HPDE6-E6E7 (cell line): ENCODE measurements at regions not wholly inside any gene's neighbourhood (a gene's known extent, or its start where the extent isn't known, plus 50 kb on each side); places are given as distances from the start of the nearest gene placed in this dataset.
"Not testable (repeated sequence)": the region's sequence is repeated elsewhere in the genome, so short reads cannot be mapped to it uniquely, and the experiment has no call there.

ENCODE experiments used
- DNase-seq: peaks from one replicate; pipeline ENCODE4 v3.0.0; 2011; ENCODE audit warnings: missing footprints; ENCODE audit errors: extremely low spot score

GRCh38 chr15:29648415-29648814 is 173.9 kb downstream of the TJP1 start:
- not testable (repeated sequence) for DNase-seq

GRCh38 chr15:29645841-29646240 is 176.4 kb downstream of the TJP1 start:
- DNase-seq = no peak

- not testable (repeated sequence) for DNase-seq
Measured at GRCh38 chr15:29644361-29644760, 177.9 kb downstream of the TJP1 start.

DNA sequence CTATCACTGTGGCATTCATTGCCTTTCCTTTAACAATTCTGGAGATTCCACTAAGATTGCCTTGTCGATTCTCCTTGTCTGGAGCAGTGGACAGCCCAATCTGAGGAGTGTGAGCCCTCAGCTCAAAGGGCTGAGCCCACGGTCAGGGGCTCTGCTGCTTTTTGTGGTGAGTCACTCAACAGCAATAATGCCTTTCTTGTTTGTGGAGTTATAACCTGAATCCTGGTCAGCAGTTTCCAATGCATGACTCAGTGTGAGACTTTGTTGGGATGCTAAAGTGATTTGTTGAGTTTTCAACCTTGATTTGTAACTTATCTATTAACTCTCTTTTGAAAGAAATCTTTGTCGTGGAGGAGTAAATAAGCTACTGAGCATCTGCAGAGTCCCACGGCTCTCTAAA is 183.5 kb downstream of the TJP1 start:
- DNase-seq = no peak

GRCh38 chr15:29638011-29638410 is 184.3 kb downstream of the TJP1 start:
- DNase-seq = no peak

DNA sequence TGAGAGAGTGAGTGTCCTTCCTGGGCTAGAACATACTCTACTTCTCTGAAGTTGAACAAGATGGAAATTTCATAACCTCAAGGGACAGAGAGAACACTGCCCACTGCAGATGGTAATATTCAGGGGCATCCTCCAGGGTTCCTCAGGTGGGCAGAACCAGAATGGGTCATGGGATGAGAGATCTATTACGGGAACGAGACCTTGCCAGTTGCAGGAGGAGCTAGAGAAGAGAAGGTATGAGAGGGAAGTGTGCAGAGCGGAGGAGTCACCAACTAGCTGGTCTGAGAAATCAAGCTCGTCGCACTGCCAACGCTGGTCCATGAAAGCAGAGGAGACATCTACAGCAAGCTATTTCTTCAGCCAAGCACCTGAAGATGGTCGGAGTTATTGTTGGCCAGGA is 184.7 kb downstream of the TJP1 start:
- no peak for DNase-seq

DNA sequence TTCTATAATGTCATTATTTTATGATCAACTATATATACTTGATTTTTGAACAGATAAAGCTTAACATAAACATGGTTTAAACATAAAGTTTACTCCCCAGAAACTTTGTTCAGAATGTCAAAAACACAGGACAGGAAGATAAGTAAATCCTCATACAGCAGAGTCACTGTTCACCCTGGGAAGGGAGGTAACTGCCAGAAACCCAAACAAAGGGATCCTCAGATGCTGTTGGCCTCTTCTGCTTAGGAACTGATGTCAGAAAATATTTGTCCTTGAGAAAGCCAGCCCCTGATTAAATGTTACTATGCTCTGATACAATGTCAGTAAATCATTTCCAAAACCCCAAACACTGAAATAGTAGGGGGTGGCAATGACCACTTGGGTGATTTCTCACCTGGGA is 185.3 kb downstream of the TJP1 start:
- DNase-seq = no peak

DNA sequence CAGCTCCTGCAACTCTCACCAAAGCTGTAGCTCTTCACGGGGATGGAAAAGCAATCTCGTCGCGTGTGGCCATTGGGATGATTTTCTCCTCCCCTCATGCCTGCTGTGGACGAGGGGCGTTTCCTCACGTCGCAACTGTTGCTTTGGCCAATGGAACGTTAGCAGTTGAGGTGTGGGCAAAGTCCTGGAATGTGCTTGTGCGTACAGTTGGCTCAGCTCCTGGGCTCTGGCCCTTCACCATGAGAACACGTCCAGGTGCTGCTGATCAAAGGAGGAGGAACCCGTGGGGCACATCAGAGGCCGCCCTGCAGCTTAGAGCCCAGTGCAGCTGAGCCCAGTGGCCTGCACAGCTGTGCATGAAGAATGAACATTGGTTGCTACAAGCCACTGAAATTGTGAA is 186.1 kb downstream of the TJP1 start:
- DNase-seq = no peak

GRCh38 chr15:29635513-29636098 is 186.7 kb downstream of the TJP1 start:
- DNase-seq = no peak

DNA sequence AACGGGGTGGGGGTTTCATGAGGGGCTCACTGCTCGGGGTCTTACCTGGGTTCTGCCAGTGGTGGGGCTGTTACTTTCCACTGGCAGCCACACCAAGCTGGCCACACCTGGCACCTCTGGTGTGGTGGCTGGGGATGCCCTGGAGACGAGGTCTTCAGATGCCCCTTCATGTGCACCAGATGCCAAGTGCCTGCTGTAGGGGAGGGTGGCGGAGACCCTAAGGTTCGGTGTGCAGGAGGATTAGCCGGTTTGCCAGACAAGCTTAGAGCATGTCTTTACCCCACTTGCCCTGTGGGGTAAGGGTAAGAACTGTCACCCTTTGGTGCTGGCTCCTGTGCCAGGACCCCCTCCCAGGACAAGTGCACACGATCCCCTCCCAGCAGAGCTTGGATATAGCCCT is 188.3 kb downstream of the TJP1 start:
- DNase-seq = no peak

GRCh38 chr15:29632671-29633406 is 189.4 kb downstream of the TJP1 start:
- no peak for DNase-seq

- DNase-seq = no peak
Measured at GRCh38 chr15:29631076-29632070, 190.9 kb downstream of the TJP1 start.

- no peak for DNase-seq
Measured at GRCh38 chr15:29624271-29624670, 198.0 kb downstream of the TJP1 start.

GRCh38 chr15:29623116-29623639 is 199.1 kb downstream of the TJP1 start:
- no peak for DNase-seq

GRCh38 chr15:29622637-29623036 is 199.6 kb downstream of the TJP1 start:
- no peak for DNase-seq

GRCh38 chr15:29621616-29622015 is 200.7 kb downstream of the TJP1 start:
- no peak for DNase-seq

- no peak for DNase-seq
Measured at GRCh38 chr15:29618586-29618985, 203.7 kb downstream of the TJP1 start.

- no peak for DNase-seq
Measured at GRCh38 chr15:29616512-29616911, 205.8 kb downstream of the TJP1 start.

DNA sequence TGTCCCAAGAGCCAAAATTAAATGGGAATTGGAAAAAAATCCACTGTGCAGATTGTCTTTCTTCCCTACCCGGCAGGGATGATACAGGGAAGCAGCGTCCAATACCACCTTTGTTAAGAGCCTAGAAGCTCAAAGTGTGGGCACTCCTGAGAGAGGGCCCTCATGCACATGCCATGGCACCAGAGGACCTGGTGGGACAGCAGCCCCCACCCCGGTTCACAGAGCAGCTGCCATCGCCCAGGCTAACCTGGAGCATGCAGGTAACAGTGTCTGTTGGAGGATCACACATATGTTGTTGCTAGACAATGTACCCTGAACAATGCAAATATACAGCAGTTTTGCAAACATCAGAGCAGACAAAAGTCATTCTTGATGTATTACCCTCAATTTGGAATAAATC is 206.5 kb downstream of the TJP1 start:
- DNase-seq = no peak

GRCh38 chr15:29613951-29614382 is 208.3 kb downstream of the TJP1 start:
- DNase-seq = no peak

DNA sequence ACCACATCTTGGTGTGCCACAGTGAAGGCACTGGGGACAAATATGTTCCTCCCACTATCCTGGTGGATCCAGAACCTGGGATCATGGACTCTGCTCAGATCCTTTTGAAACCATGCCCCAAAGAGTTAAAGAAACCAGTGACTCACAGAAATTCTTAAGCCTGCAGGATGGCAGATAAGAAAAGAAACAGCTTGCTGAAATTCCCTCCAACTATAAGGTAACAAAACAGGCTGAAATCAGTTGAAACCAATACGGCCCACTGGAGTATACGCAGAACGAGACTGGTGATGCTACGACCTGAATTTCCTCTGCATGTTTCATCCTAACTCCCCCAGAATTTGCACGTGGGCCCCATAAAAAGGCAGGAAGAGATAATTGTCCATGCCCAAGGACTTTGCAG is 209.6 kb downstream of the TJP1 start:
- no peak for DNase-seq

GRCh38 chr15:29612096-29612495 is 210.2 kb downstream of the TJP1 start:
- DNase-seq = no peak
